ENCODE measurements at regions not wholly inside any gene's neighbourhood (a gene's known extent, or its start where the extent isn't known, plus 50 kb on each side); places are given as distances from the start of the nearest gene placed in this dataset.
"Not testable (repeated sequence)": the region's sequence is repeated elsewhere in the genome, so short reads cannot be mapped to it uniquely, and the experiment has no call there.

DNA sequence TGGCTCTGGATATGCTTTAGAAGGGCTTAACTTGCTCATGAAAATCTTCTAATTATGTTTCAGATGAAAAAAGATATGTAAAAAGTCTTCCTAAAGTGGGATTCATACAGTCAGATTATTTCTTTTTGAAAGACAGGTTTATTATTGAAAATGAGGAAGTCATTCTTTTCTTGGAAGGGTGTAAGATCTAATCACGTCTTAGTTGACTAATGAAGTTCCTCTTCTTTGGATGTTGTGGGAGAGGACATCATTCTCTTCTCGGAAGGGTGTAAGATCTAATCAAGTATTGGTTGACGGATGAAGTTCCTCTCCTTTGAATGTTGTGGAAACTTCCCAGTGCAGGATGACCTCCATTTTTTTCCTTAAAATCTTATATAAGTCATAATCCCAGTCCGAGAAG is 74.9 kb downstream of the ALG10 start:
- no peak for DNase-seq

DNA sequence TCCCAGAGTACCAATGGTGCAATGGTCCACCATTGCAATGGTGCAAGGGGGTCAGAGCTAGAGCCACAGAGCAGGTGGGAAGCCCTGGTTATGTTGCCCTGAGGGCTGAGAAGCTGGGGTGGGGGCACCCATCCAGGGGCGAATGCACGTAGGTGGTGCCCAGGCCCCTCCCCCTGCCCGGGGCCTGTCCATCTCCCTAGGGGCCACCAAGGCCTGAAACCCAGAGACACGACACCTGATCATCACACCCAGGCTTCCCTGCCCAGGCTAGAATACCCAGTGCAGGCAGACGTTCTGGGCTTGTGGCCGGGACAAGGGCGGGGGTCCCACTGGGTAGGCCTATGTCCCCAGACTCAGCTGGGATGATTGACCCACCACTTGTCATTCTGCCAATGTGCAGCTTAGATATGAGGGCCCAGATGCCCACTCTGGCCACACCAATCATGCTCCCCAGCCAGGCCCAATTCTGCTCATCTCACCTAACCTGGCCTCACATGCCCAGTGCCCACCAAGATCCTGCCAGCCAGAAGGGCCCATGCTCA is 83.2 kb downstream of the ALG10 start:
- DNase-seq, result no peak

DNA sequence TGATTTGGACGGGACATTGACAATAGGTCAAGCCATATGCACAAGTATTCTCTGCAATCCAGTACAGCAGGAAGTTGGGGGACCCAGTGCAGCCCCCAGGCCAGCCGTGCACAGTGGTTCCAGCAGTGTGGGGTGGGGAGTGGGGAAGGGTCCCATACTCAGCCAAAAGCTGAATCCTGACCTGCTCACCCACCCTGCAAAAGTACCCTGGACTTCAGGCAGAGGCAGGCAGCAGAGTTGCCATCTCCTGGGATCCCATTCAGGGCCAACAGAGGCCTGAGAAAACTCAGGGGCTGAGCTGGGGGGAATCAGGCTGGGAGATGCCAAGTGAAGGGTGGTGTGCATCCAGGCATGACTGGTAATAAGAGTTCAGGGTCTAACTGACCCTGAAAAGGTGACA is 83.9 kb downstream of the ALG10 start:
- DNase-seq, result no peak

DNA sequence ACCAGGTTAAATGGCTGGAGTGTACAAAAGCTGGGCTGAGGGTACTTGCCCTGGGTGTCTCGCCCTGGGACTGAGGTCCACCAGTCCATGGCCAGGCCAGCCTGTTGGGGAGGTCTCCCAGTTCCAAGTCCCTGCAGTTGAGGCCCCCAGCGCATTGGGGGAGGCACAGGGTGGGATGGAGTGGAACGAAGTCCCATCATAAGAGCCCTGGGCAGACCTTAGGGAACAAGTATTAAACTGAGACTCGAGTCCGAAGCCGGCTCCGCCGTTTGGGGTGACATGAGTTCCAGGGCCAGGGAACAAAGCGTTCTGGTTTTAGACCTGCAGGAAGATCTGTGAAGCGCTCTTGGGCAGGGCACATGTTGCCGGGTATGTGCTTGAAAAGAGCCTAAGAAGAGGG is 84.7 kb downstream of the ALG10 start:
- DNase-seq, result no peak

DNA sequence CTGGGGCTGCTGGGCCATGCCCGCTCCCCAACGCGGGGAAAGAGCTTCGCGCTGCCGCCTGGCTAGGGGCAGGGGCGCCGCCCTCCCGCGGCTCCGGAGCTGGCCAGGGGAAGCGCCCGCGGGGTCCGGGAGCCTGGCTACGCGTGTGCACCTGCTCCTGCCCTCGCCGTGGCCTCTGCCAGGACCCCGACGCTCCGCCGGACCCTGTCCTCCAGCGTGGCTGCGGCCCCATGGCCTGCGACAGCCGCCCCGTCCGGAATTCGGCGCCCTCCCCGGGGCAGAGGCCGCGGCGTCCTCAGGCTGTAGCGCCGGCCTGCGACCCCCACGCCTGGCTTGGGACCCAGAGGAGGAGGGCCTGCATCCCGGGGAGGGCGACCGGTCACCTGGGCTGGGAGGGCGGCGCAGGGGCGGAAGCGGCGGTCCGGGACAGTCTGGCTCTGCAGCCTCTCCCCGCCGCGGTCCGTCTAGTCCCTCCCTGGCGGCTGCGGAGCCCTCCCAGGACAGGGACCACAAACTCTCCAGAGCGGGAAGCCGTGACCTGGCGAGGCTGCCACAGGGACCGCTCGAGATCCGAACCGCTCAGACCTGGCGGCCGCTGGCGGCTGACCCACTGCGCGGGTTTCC is 85.6 kb downstream of the ALG10 start:
- no peak for DNase-seq

DNA sequence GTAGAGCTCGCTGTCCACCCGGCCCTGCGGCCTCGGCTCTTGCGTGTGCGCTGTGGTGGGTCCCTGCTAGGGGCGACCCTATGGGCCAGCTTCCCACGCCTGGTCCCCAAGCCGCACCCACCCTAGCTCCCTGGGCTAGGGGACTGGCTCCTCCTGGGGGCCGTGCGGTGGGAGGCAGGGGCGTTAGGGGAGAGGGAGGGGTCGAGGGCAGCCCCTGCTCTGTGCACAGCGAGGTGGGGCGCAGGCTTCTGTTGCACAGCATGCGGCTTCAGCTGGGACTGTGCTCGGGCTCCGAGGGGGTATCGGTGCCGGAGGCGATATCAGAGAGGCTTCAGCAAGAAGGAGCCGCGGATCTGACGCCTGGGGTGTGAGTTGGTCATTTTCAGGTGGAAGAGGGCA is 86.1 kb downstream of the ALG10 start:
- DNase-seq, result no peak

DNA sequence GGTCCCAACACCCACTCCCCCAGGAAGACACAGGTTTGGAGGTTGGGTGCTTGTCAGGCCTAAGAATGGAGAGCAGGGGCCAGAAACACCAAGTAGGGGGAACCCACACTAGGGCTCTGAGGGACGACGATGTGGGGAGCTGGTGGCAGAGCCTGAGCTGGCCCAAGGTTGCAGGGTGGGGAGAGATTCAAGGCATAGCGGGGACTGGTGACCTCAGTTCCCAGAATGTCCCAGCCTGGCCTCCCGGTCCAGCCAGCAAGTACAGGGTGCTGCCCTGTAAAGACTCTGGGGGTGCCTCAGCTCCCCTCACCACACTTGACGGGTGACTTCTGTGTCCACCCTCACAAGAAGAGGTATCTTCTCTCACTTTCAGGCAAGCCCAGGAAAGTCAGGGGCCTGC is 86.7 kb downstream of the ALG10 start:
- no peak for DNase-seq

DNA sequence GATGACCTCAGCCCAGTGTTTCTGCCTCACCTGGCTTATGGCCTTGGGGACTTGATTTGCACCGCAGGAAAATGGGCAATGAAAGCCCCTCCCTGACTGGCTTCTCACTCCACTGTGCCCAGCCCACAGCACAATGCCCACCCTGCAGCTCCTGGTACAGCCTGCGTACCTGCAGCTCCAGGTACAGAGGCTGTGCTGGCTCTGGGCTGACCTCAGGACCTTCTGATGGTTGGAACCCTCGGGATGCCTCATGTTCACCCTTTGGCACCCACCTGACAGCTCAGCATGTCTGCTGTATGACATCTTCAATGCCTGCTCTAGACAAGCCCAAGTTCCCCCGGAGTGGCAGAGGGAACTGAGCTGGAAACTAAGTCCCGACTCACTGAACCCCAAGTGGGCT is 87.1 kb downstream of the ALG10 start:
- DNase-seq, result no peak

DNA sequence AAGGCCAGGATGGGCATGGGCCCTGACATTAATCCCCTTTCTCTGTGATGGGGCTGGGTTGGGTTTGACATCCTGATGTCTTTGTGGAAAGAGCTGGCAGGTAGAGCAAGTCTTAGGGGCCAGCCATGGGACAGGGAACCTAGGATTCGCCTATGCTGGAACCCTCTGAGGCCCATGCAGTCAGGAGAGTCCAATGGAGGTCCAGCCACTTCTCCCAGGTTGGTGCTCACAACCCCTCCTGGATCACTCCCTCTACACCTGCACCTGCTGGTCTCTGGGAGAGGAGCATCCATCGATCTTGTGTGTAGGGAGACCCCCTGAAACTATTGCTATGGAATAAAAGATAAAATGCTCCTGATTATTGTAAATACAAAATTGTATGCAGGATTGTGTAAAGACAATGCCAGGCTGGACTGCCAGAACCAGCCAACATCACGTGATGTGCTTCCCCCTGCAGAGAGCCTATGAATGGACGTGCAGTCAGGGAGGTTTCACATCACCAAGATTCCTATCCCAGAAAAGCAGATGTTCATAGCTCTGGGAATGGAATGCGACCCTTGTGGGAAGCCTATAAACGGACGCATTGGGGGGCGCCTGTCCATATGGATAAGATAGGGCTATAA is 87.7 kb downstream of the ALG10 start:
- not testable (repeated sequence) for DNase-seq

DNA sequence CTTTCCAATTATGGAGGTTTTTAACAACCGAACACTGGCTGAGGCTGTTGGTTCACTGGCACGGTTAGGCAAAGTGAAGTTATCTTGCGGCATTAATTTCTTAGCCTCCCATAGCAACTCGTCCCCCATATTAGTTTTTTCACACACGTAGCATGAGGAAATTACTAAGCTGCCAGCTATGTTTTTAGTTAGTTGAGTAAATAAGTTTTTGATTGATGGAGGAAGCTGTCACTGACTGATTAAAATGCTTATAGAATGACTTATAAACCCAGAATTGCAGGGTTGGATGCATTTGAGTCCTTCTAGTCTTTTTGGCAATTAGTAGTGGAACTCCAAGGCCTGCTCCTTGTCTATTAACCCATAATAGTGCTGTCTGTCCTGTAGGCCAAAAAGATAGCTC is 97.1 kb downstream of the ALG10 start:
- DNase-seq, result no peak

DNA sequence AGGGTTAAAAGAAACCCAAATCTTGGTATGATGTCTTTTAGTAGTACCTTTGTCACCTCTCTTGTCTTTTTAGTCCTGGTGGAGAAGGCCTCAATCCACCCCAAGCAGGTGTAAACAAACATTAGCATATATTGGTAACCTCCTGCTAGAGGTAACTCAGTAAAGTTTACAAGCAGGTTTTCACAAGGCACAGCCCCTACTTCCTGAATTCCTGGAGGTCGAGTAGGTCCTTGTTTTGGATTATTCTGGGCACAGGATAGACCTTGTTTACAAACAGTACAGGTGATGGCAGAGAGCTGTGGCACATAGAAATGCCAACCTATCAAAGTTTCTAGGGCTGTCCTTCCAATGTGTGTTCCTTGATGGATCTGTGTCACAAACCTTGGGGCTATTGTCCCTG is 99.1 kb downstream of the ALG10 start:
- DNase-seq, result no peak

DNA sequence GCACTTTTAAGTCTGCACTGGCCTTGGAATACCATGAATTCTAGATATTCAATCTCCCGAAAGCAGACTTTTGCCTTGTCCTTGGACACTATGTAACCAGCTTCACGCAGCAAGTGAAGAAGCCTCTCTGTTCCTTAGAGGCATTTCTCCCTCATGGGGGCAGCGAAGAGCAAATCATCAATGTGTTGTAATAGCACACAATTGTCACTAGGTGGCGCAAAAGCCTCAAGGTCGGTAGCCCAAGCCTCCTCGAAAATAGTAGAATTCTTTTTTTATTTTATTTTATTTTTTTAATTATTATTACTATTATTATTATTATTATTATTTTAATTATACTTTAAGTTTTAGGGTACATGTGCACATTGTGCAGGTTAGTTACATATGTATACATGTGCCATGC is 100.8 kb downstream of the ALG10 start:
- DNase-seq, result peak; percentile 52 to 71

DNA sequence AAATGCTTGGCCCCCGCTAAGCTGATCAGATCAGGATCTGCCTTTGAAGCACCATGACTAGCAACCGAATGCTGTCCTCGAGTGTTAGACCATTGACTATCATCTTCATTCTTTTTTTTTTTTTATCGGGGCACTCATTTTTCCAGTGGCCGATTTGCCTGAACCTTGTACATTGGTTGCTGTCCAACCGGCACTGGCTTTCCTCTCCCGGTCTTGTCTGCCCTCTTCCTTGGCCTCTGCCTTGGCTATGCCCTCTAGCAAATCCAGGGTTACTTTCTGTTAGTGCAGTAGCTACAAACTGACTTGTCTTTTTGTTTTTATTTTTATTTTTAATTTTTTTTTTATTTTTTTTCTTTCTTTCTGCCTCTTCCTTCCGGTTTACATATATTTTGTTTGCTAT is 102.3 kb downstream of the ALG10 start:
- DNase-seq, result no peak

DNA sequence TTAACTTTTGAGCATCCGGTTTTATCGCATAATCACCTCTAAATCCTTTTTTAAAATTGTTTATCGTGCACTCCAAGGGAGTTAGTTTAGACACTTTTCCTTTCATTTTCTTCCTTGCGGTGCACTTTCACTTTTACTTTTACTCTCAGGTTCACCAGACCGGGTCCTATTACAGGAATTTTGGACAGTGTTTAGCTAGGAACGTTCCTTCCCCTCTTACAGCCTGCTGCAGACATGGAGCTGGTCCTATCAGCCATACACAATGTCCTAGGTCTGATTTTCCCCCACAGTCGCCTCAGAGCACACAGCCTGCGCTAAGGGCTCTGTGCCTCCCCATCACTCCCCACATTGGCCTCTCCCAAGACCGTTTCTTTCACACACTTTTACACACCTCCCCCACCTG is 103.9 kb downstream of the ALG10 start:
- DNase-seq, result peak in 1 of 2 donors; percentile 47

DNA sequence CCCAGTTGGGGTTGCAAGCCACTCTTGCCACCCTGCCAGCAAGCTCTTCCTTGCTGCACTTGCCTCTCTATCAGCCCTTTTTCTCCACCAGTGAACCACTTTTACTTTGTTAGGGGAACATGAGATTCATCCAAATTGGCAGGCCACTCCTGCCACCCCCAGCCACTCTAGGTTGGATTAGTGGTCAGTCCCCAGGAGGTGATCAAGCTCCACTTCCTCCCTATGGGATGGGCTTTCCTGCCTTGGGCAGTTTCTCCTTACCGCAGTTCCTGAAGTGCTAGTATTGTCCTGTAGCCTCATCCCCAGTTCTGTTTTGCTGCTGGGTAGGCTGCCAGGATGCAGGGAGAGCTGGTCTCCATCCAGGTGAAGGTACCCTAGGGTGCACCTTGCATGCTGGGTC is 104.5 kb downstream of the ALG10 start:
- DNase-seq, result no peak

DNA sequence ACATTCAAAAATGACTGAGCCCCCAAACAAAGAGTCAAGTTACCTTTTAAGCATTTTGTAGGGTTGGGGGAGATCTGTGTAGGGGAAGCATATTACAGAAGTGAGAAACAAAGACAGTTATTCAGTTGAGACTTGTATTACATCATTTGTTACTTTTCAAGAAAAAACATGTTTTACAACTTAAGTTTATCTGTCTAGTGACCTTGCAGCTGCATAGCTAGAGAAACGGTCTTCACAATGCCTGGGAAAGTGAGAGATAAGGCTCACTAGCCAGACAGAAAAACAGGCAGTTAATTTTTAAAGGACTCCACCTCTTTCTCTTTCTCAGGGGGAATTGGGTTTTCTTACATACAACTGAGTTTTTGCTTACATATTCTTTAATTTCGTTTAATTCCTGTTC is 105.1 kb downstream of the ALG10 start:
- DNase-seq, result not testable (repeated sequence)

DNA sequence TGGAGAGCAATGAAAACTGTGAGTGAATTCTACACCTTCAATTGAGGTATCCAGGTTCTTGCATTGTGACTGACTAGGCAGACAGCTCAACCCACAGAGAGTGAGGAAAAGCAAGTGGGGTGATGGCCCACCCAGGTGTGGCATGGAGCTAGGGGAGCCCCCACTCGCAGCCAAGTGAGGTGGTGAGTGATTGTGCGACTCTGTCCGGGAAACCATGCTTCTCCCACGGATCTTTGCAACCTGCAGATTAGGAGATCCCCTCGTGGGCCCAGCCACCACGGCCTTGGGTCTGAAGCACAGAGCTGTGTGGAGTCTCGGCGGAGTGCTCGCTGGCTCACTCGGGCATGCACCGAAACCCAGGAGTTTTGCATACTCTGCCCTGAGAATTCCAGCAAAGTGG is 120.1 kb downstream of the ALG10 start:
- no peak for DNase-seq

DNA sequence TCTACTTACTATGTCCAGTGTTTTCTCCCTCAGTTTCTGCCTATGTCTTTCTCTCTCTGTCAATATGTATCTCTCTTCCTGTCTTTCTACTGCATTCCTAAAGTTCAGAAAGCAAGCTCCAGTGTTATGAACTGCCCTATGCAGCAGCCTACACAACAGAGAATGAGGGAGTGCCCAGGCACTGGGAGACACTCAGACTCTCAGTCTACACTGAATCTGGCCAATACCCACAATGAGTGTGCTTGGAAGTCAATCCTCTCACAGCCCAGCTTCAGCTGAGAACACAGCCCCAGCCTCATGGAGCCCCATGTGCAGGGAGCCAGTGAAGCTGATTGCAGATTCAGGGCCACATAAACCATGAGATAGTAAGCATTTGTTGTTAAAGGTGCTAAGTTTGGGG is 128.7 kb downstream of the ALG10 start:
- no peak for DNase-seq

DNA sequence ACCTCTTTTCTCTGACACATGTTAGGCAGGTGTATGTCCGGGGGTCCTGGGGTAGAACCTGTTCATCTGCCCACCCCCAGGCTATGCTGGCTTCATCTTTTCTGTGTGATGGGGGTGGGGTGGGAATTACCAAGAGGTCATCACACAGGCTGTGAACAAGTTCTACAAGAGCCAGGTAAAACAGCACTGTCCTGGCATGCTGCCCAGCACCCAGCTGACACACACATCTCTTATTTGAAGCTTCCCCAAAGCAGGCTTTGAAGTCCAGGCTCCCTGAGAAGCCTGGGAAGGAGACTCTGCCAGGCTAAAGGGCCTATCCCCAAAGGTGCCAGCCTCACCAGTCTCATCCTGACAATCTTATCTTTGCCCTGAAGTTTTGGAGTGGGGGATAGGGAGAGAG is 141.1 kb downstream of the ALG10 start:
- DNase-seq, result no peak

DNA sequence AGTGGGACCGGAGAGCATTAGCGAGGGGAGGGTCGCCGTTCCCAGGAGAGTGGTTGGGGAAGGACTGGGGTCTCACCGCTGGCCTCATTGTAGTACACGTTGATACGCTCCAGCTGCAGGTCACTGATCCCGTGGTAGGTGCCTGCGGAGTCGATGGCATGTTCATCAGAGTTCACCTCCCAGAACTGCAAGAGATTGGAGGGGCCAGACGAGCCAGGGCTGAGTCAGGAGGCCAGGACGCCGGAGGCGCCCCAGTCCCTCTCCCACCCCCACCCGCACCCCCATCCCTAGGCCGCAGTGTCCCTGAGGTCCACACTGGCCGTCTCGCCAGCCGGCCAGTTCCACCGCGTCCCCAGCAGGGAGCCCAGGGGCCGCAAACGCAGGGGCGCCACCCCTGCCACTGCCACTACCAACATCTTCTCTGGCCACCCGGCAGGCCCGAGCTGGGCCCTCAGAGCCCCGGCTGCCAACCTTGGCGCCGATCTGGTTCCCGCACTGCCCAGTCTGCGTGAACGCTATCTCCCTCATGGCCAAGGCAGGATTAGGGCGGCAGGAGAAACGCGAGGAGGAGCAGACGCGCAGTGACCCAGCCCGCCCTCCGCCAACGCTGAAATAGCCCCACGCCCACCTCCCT is 144.2 kb downstream of the ALG10 start:
- DNase-seq, result no peak

DNA sequence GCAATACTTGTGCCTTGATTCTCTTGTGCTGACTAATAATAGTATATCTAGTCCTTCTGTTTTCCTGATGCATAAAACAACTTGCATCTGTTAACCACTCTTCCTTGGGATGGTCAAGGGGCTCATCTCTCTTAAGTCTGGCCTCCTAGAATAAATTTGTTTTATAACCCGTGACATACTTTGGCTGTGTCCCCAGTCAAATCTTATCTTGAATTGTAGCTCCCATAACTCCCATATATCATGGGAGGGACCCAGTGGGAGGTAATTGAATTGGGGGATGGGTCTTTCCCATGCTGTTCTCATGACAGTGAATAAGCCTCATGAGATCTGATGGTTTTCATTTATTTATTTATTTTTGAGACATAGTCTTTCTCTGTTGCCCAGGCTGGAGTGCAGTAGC is 146.2 kb downstream of the ALG10 start:
- not testable (repeated sequence) for DNase-seq

DNA sequence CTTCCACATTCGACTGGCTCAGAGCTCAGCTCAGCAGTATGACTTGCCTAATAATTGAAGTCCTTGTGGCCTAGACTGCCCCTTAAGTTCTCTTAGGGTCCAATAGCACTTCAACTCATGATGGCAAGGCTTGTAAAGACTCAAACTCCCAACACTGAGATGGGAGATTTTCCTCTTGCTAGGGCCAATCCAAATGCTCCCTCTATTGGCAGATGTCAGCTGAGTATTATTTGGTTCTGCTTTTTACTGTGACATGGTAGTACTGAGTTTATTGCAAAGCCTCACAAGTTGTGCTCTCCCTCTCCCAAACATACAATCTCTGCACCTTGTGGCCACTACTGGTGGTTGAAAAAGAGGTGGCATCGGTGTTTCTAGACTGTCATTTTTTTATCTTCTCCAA is 164.2 kb downstream of the ALG10 start:
- DNase-seq, result no peak

DNA sequence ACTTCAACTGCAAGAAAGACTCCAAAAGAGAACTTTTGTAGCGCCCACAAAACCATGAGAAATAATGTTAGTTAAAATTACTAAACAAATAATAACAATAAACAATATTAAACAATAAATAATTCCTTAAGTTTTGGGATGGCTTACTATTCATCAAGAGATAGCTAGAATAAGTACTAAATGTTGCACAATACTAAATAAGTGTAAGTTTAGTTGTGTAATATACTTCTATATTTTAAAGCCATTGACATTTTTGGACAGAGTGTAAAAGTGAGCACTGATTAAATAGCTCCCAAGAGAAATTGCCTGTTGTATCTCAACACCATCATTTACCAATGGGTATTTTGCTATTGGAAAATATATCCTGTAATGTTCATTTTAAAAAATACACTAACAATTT is 166.7 kb downstream of the ALG10 start:
- DNase-seq, result no peak

DNA sequence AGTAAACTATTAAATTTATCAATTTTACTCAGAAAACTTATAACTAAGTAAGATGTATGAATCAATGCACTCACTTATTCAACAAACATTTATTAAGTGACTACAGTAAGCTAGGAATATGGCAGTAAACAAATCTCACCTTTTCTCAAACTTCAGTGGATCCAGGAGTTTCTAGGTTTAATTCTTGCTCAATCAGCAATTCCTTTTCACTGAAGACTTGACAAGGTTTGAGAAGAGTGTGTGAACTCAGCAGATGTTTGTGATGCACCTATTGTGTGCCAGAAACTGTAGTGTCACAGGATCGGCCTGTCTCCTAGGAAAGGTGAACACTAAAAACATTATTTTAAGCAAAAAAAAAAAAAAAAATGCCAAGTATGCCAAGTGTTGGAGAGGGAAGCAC is 167.8 kb downstream of the ALG10 start:
- DNase-seq, result no peak

DNA sequence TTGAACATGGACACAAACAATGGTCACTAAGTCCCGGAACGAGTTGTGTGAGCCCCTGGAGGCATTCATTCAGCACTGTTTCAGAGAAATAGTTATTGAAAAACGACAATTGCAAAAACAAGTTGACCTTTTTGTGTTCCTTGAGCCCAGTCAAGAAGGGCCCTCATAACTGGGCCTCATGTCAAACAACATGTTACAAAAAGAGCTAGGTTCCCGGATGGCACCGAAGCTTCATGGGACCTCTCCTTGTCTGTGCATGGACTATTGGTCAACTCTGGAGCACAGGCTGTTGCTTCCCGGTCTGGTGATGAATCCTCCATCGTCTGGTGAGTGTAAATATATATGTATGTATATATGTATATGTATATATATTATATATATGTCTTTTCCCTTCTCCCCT is 176.6 kb downstream of the ALG10 start:
- DNase-seq, result no peak

All from CD4-positive, alpha-beta T cell treated with Interleukin-4 for 1 hour (primary cell).